Neuronal stem cell (in vitro differentiated cells): ENCODE measurements at regions not wholly inside any gene's neighbourhood (a gene's known extent, or its start where the extent isn't known, plus 50 kb on each side); places are given as distances from the start of the nearest gene placed in this dataset.
"Not testable (repeated sequence)": the region's sequence is repeated elsewhere in the genome, so short reads cannot be mapped to it uniquely, and the experiment has no call there.

ENCODE experiments used
- DNase-seq: peaks from one replicate; pipeline ENCODE4 v3.0.0-alpha.2; 2013; ENCODE audit warnings: low spot score
- H2AFZ ChIP-seq: one replicate; pipeline ENCODE4 v1.6.1; 2013; ENCODE audit warnings: mild to moderate bottlenecking, low read length, inconsistent platforms
- H2AK5ac ChIP-seq: 2 replicates; pipeline ENCODE4 v1.6.1; 2013; ENCODE audit warnings: low read depth, mild to moderate bottlenecking, inconsistent platforms, low read length, moderate library complexity, mixed read lengths
- H2BK120ac ChIP-seq: 2 replicates; pipeline ENCODE4 v1.6.1; 2013; ENCODE audit warnings: low read depth, mild to moderate bottlenecking, inconsistent platforms, low read length, moderate library complexity, mixed read lengths
- H2BK12ac ChIP-seq: one replicate; pipeline ENCODE4 v1.6.1; 2013; ENCODE audit warnings: low read length, inconsistent platforms
- H2BK15ac ChIP-seq: 2 replicates; pipeline ENCODE4 v1.6.1; 2013; ENCODE audit warnings: mild to moderate bottlenecking, low read length, inconsistent platforms, mixed read lengths
- H2BK5ac ChIP-seq: one replicate; pipeline ENCODE4 v1.6.1; 2013; ENCODE audit warnings: inconsistent platforms, mild to moderate bottlenecking, low read length, moderate library complexity
- H3K14ac ChIP-seq: one replicate; pipeline ENCODE4 v1.6.1; 2013; ENCODE audit warnings: low read length, inconsistent platforms
- H3K18ac ChIP-seq: 2 replicates; pipeline ENCODE4 v1.6.1; 2013; ENCODE audit warnings: low read length, inconsistent platforms
- H3K23ac ChIP-seq: 2 replicates; pipeline ENCODE4 v1.6.1; 2013; ENCODE audit warnings: low read depth, mild to moderate bottlenecking, mixed read lengths, low read length, inconsistent platforms; ENCODE audit not compliant: poor library complexity
- H3K27ac ChIP-seq: replicated peaks from 3 replicates; pipeline ENCODE4 v1.5.1; 2013; ENCODE audit warnings: low read length, inconsistent platforms
- H3K27me3 ChIP-seq, 3 experiments: 2 replicates each; pipeline ENCODE4 v1.6.1; 2013; ENCODE audit warnings: low read length in 3 of 3, mild to moderate bottlenecking in 2 of 3, inconsistent platforms in 1 of 3, low read depth in 1 of 3, mixed read lengths in 1 of 3, moderate library complexity in 1 of 3; ENCODE audit not compliant: control insufficient read depth in 3 of 3, insufficient read depth in 3 of 3
- H3K36me3 ChIP-seq, 2 donors: replicated peaks in 1 of 2; 2 replicates each; pipeline ENCODE4 v1.6.1; 2013; ENCODE audit warnings: low read length in 2 of 2; ENCODE audit not compliant: control insufficient read depth in 2 of 2, insufficient read depth in 2 of 2
- H3K4ac ChIP-seq: 2 replicates; pipeline ENCODE4 v1.6.1; 2013; ENCODE audit warnings: inconsistent platforms, mild to moderate bottlenecking, low read length, moderate library complexity
- H3K4me1 ChIP-seq, 2 donors: 1 replicate in 1 of 2; 2 replicates in 1 of 2; pipeline ENCODE4 v1.6.1; 2013; ENCODE audit warnings: low read length in 2 of 2, low read depth in 1 of 2; ENCODE audit not compliant: control insufficient read depth in 2 of 2, insufficient read depth in 1 of 2
- H3K4me2 ChIP-seq: one replicate; pipeline ENCODE4 v1.6.1; 2013; ENCODE audit warnings: mild to moderate bottlenecking, low read length, inconsistent platforms; ENCODE audit not compliant: insufficient read depth, poor library complexity, severe bottlenecking
- H3K4me3 ChIP-seq, 2 donors: 2 replicates each; pipeline ENCODE4 v1.5.1; 2013; ENCODE audit warnings: low read length in 2 of 2, mild to moderate bottlenecking in 2 of 2, inconsistent platforms in 1 of 2, moderate library complexity in 1 of 2
- H3K79me1 ChIP-seq: one replicate; pipeline ENCODE4 v1.6.1; 2013; ENCODE audit warnings: low read depth, mild to moderate bottlenecking, inconsistent platforms, low read length, moderate library complexity
- H3K9ac ChIP-seq: one replicate; pipeline ENCODE4 v1.6.1; 2013; ENCODE audit warnings: mild to moderate bottlenecking, low read depth, low read length, inconsistent platforms; ENCODE audit not compliant: poor library complexity
- H3K9me3 ChIP-seq, 2 donors: replicated peaks in 1 of 2; 2 replicates each; pipeline versions ENCODE3 to v1.6.1; 2013; ENCODE audit warnings: low read length in 2 of 2, mild to moderate bottlenecking in 2 of 2, inconsistent platforms in 1 of 2, low read depth in 1 of 2, mixed read lengths in 1 of 2, moderate library complexity in 1 of 2; ENCODE audit not compliant: control insufficient read depth in 2 of 2, insufficient read depth in 1 of 2
- H4K8ac ChIP-seq: one replicate; pipeline ENCODE4 v1.6.1; 2013; ENCODE audit warnings: low read depth, mild to moderate bottlenecking, inconsistent platforms, low read length, moderate library complexity
- H4K91ac ChIP-seq: one replicate; pipeline ENCODE4 v1.6.1; 2013; ENCODE audit warnings: low read length, low read depth, mild to moderate bottlenecking, inconsistent platforms; ENCODE audit not compliant: poor library complexity
- whole genome bisulfite sequencing, 2 donors: extraction: QIAGEN DNeasy Blood & Tissue Kit; methylation state at CpG; one replicate each; pipeline ENCODE4 v1.1.7; 2013; ENCODE audit warnings: missing lambda C conversion rate in 2 of 2, mixed read lengths in 1 of 2; ENCODE audit not compliant: insufficient read length in 2 of 2, insufficient replicate concordance in 1 of 2; ENCODE audit errors: extremely low coverage in 2 of 2; 5-methylcytosine and 5-hydroxymethylcytosine counted together

GRCh38 chr2:184322615-184323014 is 275.7 kb upstream of the ZNF804A start:
- Histone ChIP-seq H3K27ac (no peak overlapping the region), H2BK12ac (no peak overlapping the region), H4K8ac (no peak overlapping the region), H3K9ac (no peak overlapping the region), H3K14ac (no peak overlapping the region), H2AFZ (no peak overlapping the region), H3K79me1 (no peaks in the 10 kb centered on the region), H3K18ac (no peak overlapping the region), H2BK5ac (no peak overlapping the region), H4K91ac (no peak overlapping the region), H2BK120ac (no peak overlapping the region), H3K4me1 (peaks cover 0 to 12% of the 10 kb centered on the region in 2 donors), H3K36me3 (no peaks in the 10 kb centered on the region), H3K4me2 (no peak overlapping the region), H3K9me3 (no peaks in the 10 kb centered on the region), H2BK15ac (no peak overlapping the region), H3K4ac (no peak overlapping the region), H3K23ac (no peak overlapping the region), H2AK5ac (no peak overlapping the region), H3K4me3 (no peak overlapping the region), H3K27me3 (no peaks in the 10 kb centered on the region)
- DNase-seq, result no peak
- no CpG with 5 or more reads among the region's 3 CpGs for WGBS, 2 donors

DNA sequence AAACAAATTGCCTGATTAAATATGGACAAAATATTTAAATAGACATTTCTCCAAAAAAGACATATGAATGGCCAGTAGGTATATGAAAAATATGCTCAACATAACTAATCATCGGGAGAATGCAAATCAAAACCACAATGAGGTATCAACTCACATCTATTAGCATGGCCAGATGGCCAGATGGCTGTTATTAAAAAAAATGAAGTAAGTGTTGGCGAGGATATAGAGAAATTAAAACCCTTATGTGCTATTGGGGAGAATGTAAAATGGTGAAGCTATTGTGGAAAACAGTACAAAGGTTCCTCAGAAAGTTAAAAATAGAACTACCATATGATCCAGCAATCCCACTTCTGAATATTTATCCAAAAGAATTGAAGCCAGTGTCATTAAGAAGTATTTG is 272.3 kb upstream of the ZNF804A start:
- Histone ChIP-seq H3K4me1 (peaks cover 0 to 9% of the 10 kb centered on the region in 2 donors), H2AK5ac (no peak overlapping the region)
- 100% methylated on average over 1 of the region's 2 CpGs; no CpG with 5 or more reads in 1 of the 2 donors for WGBS, 2 donors

DNA sequence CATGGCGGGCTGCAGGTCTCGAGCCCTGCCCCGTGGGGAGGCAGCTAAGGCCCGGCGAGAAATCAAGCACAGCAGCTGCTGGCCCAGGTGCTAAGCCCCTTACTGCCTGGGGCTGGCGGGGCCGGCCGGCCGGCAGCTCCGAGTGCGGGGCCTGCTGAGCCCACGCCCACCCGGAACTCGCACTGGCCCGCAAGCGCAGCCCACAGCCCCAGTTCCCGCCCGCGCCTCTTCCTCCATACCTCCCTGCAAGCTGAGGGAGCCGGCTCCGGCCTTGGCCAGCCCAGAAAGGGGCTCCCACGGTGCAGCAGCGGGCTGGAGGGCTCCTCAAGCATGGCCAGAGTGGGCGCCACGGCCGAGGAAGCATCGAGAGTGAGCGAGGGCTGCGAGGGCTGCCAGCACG is 270.5 kb upstream of the ZNF804A start:
- H3K79me1 ChIP-seq, H2AFZ ChIP-seq, H3K27ac ChIP-seq, H3K14ac ChIP-seq, H3K9ac ChIP-seq, H2BK5ac ChIP-seq, H3K4me2 ChIP-seq, H3K4ac ChIP-seq, H3K4me3 ChIP-seq, H3K36me3 ChIP-seq, H3K4me1 ChIP-seq, H4K8ac ChIP-seq, DNase-seq, H2AK5ac ChIP-seq, H3K27me3 ChIP-seq, H3K9me3 ChIP-seq, H2BK120ac ChIP-seq, H3K18ac ChIP-seq, H2BK15ac ChIP-seq, H2BK12ac ChIP-seq, H4K91ac ChIP-seq, H3K23ac ChIP-seq: not testable (repeated sequence)
- WGBS, 2 donors, result no CpG with 5 or more reads among the region's 30 CpGs

More for the DNA sequence above, 272.3 kb upstream of the ZNF804A start:
- no peaks in the 10 kb centered on the region for H3K79me1 ChIP-seq
- no peak overlapping the region for H4K8ac ChIP-seq
- H2AFZ ChIP-seq, result no peak overlapping the region
- H3K18ac ChIP-seq, result no peak overlapping the region
- no peaks in the 10 kb centered on the region for H3K9me3 ChIP-seq
- H2BK12ac ChIP-seq, result no peak overlapping the region
- no peaks in the 10 kb centered on the region for H3K36me3 ChIP-seq
- H3K9ac ChIP-seq, result no peak overlapping the region
- no peak overlapping the region for H4K91ac ChIP-seq
- H3K27ac ChIP-seq, result no peak overlapping the region
- no peak overlapping the region for H2BK15ac ChIP-seq
- no peak overlapping the region for H3K4ac ChIP-seq
- H2BK120ac ChIP-seq, result no peak overlapping the region
- no peak overlapping the region for H3K4me2 ChIP-seq
- DNase-seq, result no peak
- no peaks in the 10 kb centered on the region for H3K27me3 ChIP-seq
- H3K14ac ChIP-seq, result no peak overlapping the region
- no peak overlapping the region for H3K4me3 ChIP-seq
- no peak overlapping the region for H3K23ac ChIP-seq
- H2BK5ac ChIP-seq, result no peak overlapping the region

DNA sequence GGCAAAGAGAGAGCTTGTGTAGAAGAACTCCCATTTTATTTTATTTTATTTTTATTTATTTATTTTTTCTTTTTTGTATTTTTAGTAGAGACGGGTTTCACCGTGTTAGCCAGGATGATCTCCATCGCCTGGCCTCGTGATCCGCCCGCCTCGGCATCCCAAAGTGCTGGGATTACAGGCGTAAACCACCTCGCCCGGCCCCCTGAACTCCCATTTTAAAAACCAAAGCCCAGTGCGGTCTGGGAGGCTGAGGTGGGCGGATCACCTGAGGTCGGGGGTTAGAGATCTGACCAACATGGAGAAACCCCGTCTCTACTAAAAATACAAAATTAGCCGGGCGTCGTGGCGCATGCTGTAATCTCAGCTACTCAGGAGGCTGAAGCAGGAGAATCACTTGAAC is 267.8 kb upstream of the ZNF804A start:
- H2AFZ ChIP-seq, H3K23ac ChIP-seq, H4K8ac ChIP-seq, H3K4ac ChIP-seq, H2BK15ac ChIP-seq, H3K27me3 ChIP-seq, H3K14ac ChIP-seq, H3K4me2 ChIP-seq, H2AK5ac ChIP-seq, H2BK12ac ChIP-seq, H2BK120ac ChIP-seq, H2BK5ac ChIP-seq, H3K18ac ChIP-seq, DNase-seq, H3K27ac ChIP-seq, H4K91ac ChIP-seq, H3K4me1 ChIP-seq, H3K9ac ChIP-seq, H3K9me3 ChIP-seq, H3K79me1 ChIP-seq, H3K36me3 ChIP-seq, H3K4me3 ChIP-seq: not testable (repeated sequence)
- WGBS, 2 donors, result no CpG with 5 or more reads among the region's 18 CpGs
